ENCODE measurements at regions not wholly inside any gene's neighbourhood (a gene's known extent, or its start where the extent isn't known, plus 50 kb on each side); places are given as distances from the start of the nearest gene placed in this dataset.

- TF ChIP-seq CTCF (conservative IDR thresholded peaks at IDR 0.05 in 1 of 2, IDR thresholded peaks at IDR 0.05 in 1 of 2; ENCODE audit: low read depth in 1 of 2, low read length in 2 of 2) (no peak), EZH2 (IDR thresholded peaks at IDR 0.05; ENCODE audit: low read length, missing control alignments) (no peak)
These were observed 1003.8 kb upstream of the DDX18 start for GRCh38 chr2:116810645-116811044.

All from fibroblast of lung (primary cell).